Neural crest cell (in vitro differentiated cells): ENCODE measurements at regions not wholly inside any gene's neighbourhood (a gene's known extent, or its start where the extent isn't known, plus 50 kb on each side); places are given as distances from the start of the nearest gene placed in this dataset.

Experiments
- DNase-seq: peaks from one replicate; pipeline ENCODE4 v3.0.0; 2021; ENCODE audit warnings: low read depth, mixed read lengths, low spot score
- H3K27ac Mint-ChIP-seq: one replicate; pipeline ENCODE4 v1.8.0; 2021; ENCODE audit warnings: mild to moderate bottlenecking, mixed read lengths; ENCODE audit not compliant: unreplicated experiment
- H3K27me3 Mint-ChIP-seq: 2 replicates; pipeline ENCODE4 v1.8.0; 2021; ENCODE audit warnings: low read depth, mild to moderate bottlenecking, mixed read lengths
- H3K36me3 Mint-ChIP-seq: 2 replicates; pipeline ENCODE4 v1.8.0; 2021; ENCODE audit warnings: low read depth, mild to moderate bottlenecking, mixed read lengths
- H3K4me1 Mint-ChIP-seq: 2 replicates; pipeline ENCODE4 v1.8.0; 2021; ENCODE audit warnings: mixed read lengths
- H3K4me3 Mint-ChIP-seq: one replicate; pipeline ENCODE4 v1.8.0; 2021; ENCODE audit warnings: mild to moderate bottlenecking, mixed read lengths
- H3K9me3 Mint-ChIP-seq: 2 replicates; pipeline ENCODE4 v1.8.0; 2021; ENCODE audit warnings: mixed read lengths
- TF ChIP-seq, protein P1 (sequence below): fragments of 200-600 bp; sonication (generic); conservative IDR thresholded peaks from 2 replicates; pipeline ENCODE4 v1.5.0; 2021; ENCODE audit warnings: antibody characterized with exemption, mild to moderate bottlenecking

DNA sequence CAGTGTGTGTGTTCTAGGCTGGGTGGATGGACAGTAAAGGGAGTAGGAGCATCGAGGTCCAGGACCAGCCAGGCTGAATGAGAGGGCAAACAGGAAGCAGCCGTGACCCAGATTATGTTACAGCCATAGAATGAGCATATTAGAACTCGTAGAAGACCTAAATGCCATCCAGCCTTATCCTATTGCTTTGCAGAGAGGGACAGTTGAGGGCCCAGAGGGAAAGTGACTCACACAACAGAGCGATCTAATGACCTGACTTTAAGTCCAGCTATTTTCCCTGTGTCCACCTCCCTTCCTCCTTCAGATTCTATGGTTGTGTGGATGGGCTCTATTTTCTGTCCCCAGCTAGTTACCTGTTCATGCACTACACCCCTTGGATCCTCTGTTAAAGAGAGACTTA lies 634.1 kb upstream of the TBL1XR1 start:
- H3K4me3 Mint-ChIP-seq: no peak overlapping the region
- no peak overlapping the region for H3K27ac Mint-ChIP-seq
- no peak for DNase-seq
- no peaks in the 10 kb centered on the region for H3K36me3 Mint-ChIP-seq
- H3K9me3 Mint-ChIP-seq: no peaks in the 10 kb centered on the region
- peaks cover 17% of the 10 kb centered on the region for H3K4me1 Mint-ChIP-seq
- no peaks in the 10 kb centered on the region for H3K27me3 Mint-ChIP-seq
- TF ChIP-seq, protein P1, sequence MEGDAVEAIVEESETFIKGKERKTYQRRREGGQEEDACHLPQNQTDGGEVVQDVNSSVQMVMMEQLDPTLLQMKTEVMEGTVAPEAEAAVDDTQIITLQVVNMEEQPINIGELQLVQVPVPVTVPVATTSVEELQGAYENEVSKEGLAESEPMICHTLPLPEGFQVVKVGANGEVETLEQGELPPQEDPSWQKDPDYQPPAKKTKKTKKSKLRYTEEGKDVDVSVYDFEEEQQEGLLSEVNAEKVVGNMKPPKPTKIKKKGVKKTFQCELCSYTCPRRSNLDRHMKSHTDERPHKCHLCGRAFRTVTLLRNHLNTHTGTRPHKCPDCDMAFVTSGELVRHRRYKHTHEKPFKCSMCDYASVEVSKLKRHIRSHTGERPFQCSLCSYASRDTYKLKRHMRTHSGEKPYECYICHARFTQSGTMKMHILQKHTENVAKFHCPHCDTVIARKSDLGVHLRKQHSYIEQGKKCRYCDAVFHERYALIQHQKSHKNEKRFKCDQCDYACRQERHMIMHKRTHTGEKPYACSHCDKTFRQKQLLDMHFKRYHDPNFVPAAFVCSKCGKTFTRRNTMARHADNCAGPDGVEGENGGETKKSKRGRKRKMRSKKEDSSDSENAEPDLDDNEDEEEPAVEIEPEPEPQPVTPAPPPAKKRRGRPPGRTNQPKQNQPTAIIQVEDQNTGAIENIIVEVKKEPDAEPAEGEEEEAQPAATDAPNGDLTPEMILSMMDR: no peak

- DNase-seq: no peak
- Mint-ChIP-seq H3K9me3 (no peaks in the 10 kb centered on the region), H3K36me3 (no peaks in the 10 kb centered on the region), H3K27ac (no peak overlapping the region), H3K4me1 (peaks cover 23% of the 10 kb centered on the region), H3K27me3 (no peaks in the 10 kb centered on the region), H3K4me3 (no peak overlapping the region)
- TF ChIP-seq, protein P1: no peak
Observed at GRCh38 chr3:177832880-177833279, 635.6 kb upstream of the TBL1XR1 start.

DNA sequence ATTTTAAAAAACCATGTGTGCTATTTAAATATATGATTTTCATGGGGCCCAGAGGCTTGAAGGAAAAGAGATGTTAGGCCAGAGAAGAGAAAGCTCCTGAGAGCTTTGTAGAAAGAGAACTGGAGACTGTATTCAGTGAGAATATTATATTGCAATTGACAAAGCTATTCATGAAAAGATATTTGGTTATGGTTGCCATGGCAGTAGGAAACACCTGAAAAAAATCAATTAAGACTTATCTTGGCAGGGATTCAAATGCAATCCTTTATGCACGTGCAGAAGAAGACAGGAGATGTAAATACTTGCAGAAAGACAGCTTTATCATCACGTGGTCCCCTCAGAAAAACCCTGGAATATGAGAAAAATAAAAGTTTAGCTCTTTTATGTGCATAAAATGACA lies 636.0 kb upstream of the TBL1XR1 start:
- Mint-ChIP-seq H3K9me3 (no peaks in the 10 kb centered on the region), H3K4me3 (no peak overlapping the region), H3K36me3 (no peaks in the 10 kb centered on the region), H3K4me1 (peaks cover 26% of the 10 kb centered on the region), H3K27ac (no peak overlapping the region), H3K27me3 (no peaks in the 10 kb centered on the region)
- no peak for DNase-seq
- TF ChIP-seq, protein P1: no peak

- no peak for DNase-seq
- Mint-ChIP-seq H3K4me1 (peaks cover 40% of the 10 kb centered on the region), H3K4me3 (no peak overlapping the region), H3K36me3 (no peaks in the 10 kb centered on the region), H3K27me3 (no peaks in the 10 kb centered on the region), H3K9me3 (no peaks in the 10 kb centered on the region), H3K27ac (no peak overlapping the region)
- TF ChIP-seq, protein P1: no peak
Observed at GRCh38 chr3:177835008-177835407, 637.7 kb upstream of the TBL1XR1 start.

DNA sequence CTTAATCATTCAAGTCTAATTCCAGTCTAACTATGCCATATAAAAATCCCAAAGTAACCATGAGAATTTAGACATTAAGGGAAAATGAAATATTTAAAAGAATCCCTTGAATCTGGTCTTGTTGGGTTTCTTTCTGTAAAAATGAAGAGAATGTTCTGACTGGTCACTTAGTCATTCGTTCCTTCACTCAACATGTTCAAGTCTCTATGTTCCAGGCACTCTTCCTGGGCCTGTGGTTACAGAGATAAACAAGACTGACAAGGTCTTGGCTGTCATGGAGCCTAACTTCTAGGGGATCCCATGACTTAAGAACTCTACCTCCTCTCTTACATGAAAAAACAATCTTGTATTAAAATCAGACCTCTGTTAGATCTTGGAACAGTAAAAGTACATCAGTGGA lies 638.6 kb upstream of the TBL1XR1 start:
- H3K27me3 Mint-ChIP-seq: no peaks in the 10 kb centered on the region
- H3K4me1 Mint-ChIP-seq: peaks cover 42% of the 10 kb centered on the region
- H3K9me3 Mint-ChIP-seq: no peaks in the 10 kb centered on the region
- TF ChIP-seq, protein P1: no peak
- H3K36me3 Mint-ChIP-seq: no peaks in the 10 kb centered on the region
- no peak overlapping the region for H3K4me3 Mint-ChIP-seq
- no peak overlapping the region for H3K27ac Mint-ChIP-seq
- DNase-seq: no peak

DNA sequence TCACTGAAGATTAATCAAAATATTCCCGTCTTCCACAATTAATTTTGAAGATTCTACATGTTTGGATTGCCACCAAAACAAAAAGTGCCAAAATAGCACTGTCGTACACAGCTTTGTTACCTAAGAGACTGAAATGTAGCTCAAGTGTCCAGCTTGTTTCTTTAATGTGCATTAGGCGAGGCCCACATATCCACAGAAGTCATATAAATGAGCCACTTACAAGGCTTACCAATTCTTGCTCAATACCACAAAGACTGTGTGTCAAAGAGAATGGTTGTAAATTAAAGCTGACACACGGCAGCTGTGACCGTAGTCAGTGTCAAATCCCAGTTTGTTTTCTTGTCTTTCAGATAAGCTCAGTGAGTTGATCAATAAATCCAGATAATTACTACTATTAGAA lies 639.4 kb upstream of the TBL1XR1 start:
- TF ChIP-seq, protein P1: no peak
- Mint-ChIP-seq H3K4me3 (no peak overlapping the region), H3K27me3 (no peaks in the 10 kb centered on the region), H3K4me1 (peaks cover 44% of the 10 kb centered on the region), H3K36me3 (no peaks in the 10 kb centered on the region), H3K9me3 (peaks cover 1% of the 10 kb centered on the region), H3K27ac (no peak overlapping the region)
- no peak for DNase-seq
